HUES64 (cell line): ENCODE measurements at regions not wholly inside any gene's neighbourhood (a gene's known extent, or its start where the extent isn't known, plus 50 kb on each side); places are given as distances from the start of the nearest gene placed in this dataset.

ENCODE experiments used
- H3K27ac ChIP-seq: 2 replicates; pipeline ENCODE4 v1.7.0; 2013; ENCODE audit warnings: low read depth, low read length, inconsistent platforms
- H3K27me3 ChIP-seq: 2 replicates; pipeline ENCODE4 v1.6.1; 2013; ENCODE audit warnings: mild to moderate bottlenecking, low read length; ENCODE audit not compliant: insufficient read depth
- H3K36me3 ChIP-seq: 2 replicates; pipeline ENCODE4 v1.6.1; 2013; ENCODE audit warnings: mild to moderate bottlenecking, low read length; ENCODE audit not compliant: insufficient read depth
- H3K4me1 ChIP-seq: 2 replicates; pipeline ENCODE4 v1.6.1; 2013; ENCODE audit warnings: mild to moderate bottlenecking, low read length, moderate library complexity; ENCODE audit not compliant: insufficient read depth
- H3K4me3 ChIP-seq: 2 replicates; pipeline ENCODE4 v1.5.1; 2013; ENCODE audit warnings: mild to moderate bottlenecking, low read length, moderate library complexity
- H3K9ac ChIP-seq: 2 replicates; pipeline ENCODE4 v1.6.1; 2013; ENCODE audit warnings: mild to moderate bottlenecking, low read depth, low read length
- H3K9me3 ChIP-seq: 2 replicates; pipeline ENCODE4 v1.6.1; 2013; ENCODE audit warnings: low read depth, low read length; ENCODE audit not compliant: insufficient read depth
- WGBS: fragments of 150-250, 120-280 bp; methylation state at CpG from one replicate; pipeline ENCODE4 v1.1.7; 2013; ENCODE audit warnings: missing lambda C conversion rate; 5-methylcytosine and 5-hydroxymethylcytosine counted together

GRCh38 chr3:25007974-25008658 is 419.9 kb upstream of the RARB start:
- Histone ChIP-seq H3K36me3 (no peaks in the 10 kb centered on the region), H3K4me3 (no peak overlapping the region), H3K9me3 (no peaks in the 10 kb centered on the region), H3K9ac (no peak overlapping the region), H3K4me1 (no peaks in the 10 kb centered on the region), H3K27me3 (no peaks in the 10 kb centered on the region), H3K27ac (no peak overlapping the region)
- WGBS, result 89% methylated on average over 2 of the region's 2 CpGs

- no peaks in the 10 kb centered on the region for H3K27me3 ChIP-seq
- H3K9ac ChIP-seq, result no peak overlapping the region
- no peak overlapping the region for H3K4me3 ChIP-seq
- H3K9me3 ChIP-seq, result no peaks in the 10 kb centered on the region
- no peak overlapping the region for H3K27ac ChIP-seq
- 93% methylated on average over 2 of the region's 2 CpGs for WGBS
- H3K36me3 ChIP-seq, result no peaks in the 10 kb centered on the region
- H3K4me1 ChIP-seq, result no peaks in the 10 kb centered on the region
Observed at GRCh38 chr3:25009665-25010064, 418.4 kb upstream of the RARB start.

- Histone ChIP-seq H3K4me3 (no peak overlapping the region), H3K36me3 (no peaks in the 10 kb centered on the region), H3K4me1 (no peaks in the 10 kb centered on the region), H3K27ac (no peak overlapping the region), H3K27me3 (no peaks in the 10 kb centered on the region), H3K9me3 (no peaks in the 10 kb centered on the region), H3K9ac (no peak overlapping the region)
Observed at GRCh38 chr3:25015599-25015998, 412.5 kb upstream of the RARB start.

- Histone ChIP-seq H3K9ac (no peak overlapping the region), H3K27ac (no peak overlapping the region), H3K9me3 (no peaks in the 10 kb centered on the region), H3K36me3 (no peaks in the 10 kb centered on the region), H3K4me3 (no peak overlapping the region), H3K27me3 (no peaks in the 10 kb centered on the region), H3K4me1 (no peaks in the 10 kb centered on the region)
Observed at GRCh38 chr3:25018909-25019308, 409.2 kb upstream of the RARB start.

- no peak overlapping the region for H3K27ac ChIP-seq
- H3K4me3 ChIP-seq, result no peak overlapping the region
- no peaks in the 10 kb centered on the region for H3K27me3 ChIP-seq
- no peak overlapping the region for H3K9ac ChIP-seq
- no peaks in the 10 kb centered on the region for H3K36me3 ChIP-seq
- no peaks in the 10 kb centered on the region for H3K9me3 ChIP-seq
- no peaks in the 10 kb centered on the region for H3K4me1 ChIP-seq
- 85% methylated on average over 2 of the region's 2 CpGs for WGBS
Observed at GRCh38 chr3:25019506-25019905, 408.6 kb upstream of the RARB start.

- Histone ChIP-seq H3K9me3 (no peaks in the 10 kb centered on the region), H3K27ac (no peak overlapping the region), H3K4me3 (no peak overlapping the region), H3K36me3 (no peaks in the 10 kb centered on the region), H3K4me1 (no peaks in the 10 kb centered on the region), H3K9ac (no peak overlapping the region), H3K27me3 (no peaks in the 10 kb centered on the region)
- 97% methylated on average over 3 of the region's 3 CpGs for WGBS
Observed at GRCh38 chr3:25021816-25022215, 406.2 kb upstream of the RARB start.

GRCh38 chr3:25023876-25024275 is 404.2 kb upstream of the RARB start:
- Histone ChIP-seq H3K27ac (no peak overlapping the region), H3K4me1 (no peaks in the 10 kb centered on the region), H3K9me3 (no peaks in the 10 kb centered on the region), H3K27me3 (no peaks in the 10 kb centered on the region), H3K36me3 (no peaks in the 10 kb centered on the region), H3K4me3 (no peak overlapping the region), H3K9ac (no peak overlapping the region)
- 90% methylated on average over 1 of the region's 2 CpGs for WGBS

- no peak overlapping the region for H3K27ac ChIP-seq
- H3K27me3 ChIP-seq, result no peaks in the 10 kb centered on the region
- no peaks in the 10 kb centered on the region for H3K36me3 ChIP-seq
- no peaks in the 10 kb centered on the region for H3K9me3 ChIP-seq
- no peaks in the 10 kb centered on the region for H3K4me1 ChIP-seq
- H3K4me3 ChIP-seq, result no peak overlapping the region
- H3K9ac ChIP-seq, result no peak overlapping the region
Observed at GRCh38 chr3:25025236-25025635, 402.8 kb upstream of the RARB start.

- Histone ChIP-seq H3K9ac (no peak overlapping the region), H3K4me1 (no peaks in the 10 kb centered on the region), H3K4me3 (no peak overlapping the region), H3K27ac (no peak overlapping the region), H3K36me3 (no peaks in the 10 kb centered on the region), H3K9me3 (no peaks in the 10 kb centered on the region), H3K27me3 (no peaks in the 10 kb centered on the region)
- WGBS, result 83% methylated on average over 3 of the region's 3 CpGs
Observed at GRCh38 chr3:25027650-25028049, 400.4 kb upstream of the RARB start.

GRCh38 chr3:25029820-25030219 is 398.2 kb upstream of the RARB start:
- Histone ChIP-seq H3K4me3 (no peak overlapping the region), H3K27me3 (no peaks in the 10 kb centered on the region), H3K9ac (no peak overlapping the region), H3K9me3 (no peaks in the 10 kb centered on the region), H3K27ac (no peak overlapping the region), H3K4me1 (no peaks in the 10 kb centered on the region), H3K36me3 (no peaks in the 10 kb centered on the region)
- 65% methylated on average over 2 of the region's 2 CpGs for WGBS

- H3K9ac ChIP-seq, result no peak overlapping the region
- no peak overlapping the region for H3K4me3 ChIP-seq
- no peaks in the 10 kb centered on the region for H3K9me3 ChIP-seq
- H3K27ac ChIP-seq, result no peak overlapping the region
- H3K36me3 ChIP-seq, result no peaks in the 10 kb centered on the region
- H3K4me1 ChIP-seq, result no peaks in the 10 kb centered on the region
- WGBS, result 91% methylated on average over 1 of the region's 1 CpG
- no peaks in the 10 kb centered on the region for H3K27me3 ChIP-seq
Observed at GRCh38 chr3:25032344-25032743, 395.7 kb upstream of the RARB start.

- no peaks in the 10 kb centered on the region for H3K9me3 ChIP-seq
- H3K27ac ChIP-seq, result no peak overlapping the region
- H3K9ac ChIP-seq, result no peak overlapping the region
- WGBS, result 86% methylated on average over 6 of the region's 6 CpGs
- no peaks in the 10 kb centered on the region for H3K27me3 ChIP-seq
- no peaks in the 10 kb centered on the region for H3K4me1 ChIP-seq
- H3K4me3 ChIP-seq, result no peak overlapping the region
- H3K36me3 ChIP-seq, result no peaks in the 10 kb centered on the region
Observed at GRCh38 chr3:25033407-25034029, 394.5 kb upstream of the RARB start.
